ENCODE measurements at regions not wholly inside any gene's neighbourhood (a gene's known extent, or its start where the extent isn't known, plus 50 kb on each side); places are given as distances from the start of the nearest gene placed in this dataset.

DNA sequence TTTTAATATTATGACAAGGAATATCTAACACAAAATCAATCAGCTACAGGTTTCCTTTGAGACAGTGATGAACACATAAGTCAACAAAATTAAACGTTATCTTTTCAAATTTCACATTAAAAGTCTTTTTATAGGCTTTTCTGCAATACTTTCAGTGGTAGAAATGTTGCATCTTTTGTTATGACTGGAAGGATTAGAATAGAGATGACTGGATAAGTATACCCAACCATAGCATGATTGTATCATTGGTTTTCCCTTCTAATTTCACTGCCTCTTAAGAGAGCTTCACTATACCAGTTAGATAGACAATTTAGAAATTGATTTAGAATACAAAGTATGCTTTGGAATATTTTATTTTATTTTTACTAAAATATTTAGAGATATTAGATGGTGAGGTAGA is 273.9 kb downstream of the PHF14 start:
- DNase-seq (ENCODE audit: low read depth, low spot score), result no peak
- TF ChIP-seq, protein P1, sequence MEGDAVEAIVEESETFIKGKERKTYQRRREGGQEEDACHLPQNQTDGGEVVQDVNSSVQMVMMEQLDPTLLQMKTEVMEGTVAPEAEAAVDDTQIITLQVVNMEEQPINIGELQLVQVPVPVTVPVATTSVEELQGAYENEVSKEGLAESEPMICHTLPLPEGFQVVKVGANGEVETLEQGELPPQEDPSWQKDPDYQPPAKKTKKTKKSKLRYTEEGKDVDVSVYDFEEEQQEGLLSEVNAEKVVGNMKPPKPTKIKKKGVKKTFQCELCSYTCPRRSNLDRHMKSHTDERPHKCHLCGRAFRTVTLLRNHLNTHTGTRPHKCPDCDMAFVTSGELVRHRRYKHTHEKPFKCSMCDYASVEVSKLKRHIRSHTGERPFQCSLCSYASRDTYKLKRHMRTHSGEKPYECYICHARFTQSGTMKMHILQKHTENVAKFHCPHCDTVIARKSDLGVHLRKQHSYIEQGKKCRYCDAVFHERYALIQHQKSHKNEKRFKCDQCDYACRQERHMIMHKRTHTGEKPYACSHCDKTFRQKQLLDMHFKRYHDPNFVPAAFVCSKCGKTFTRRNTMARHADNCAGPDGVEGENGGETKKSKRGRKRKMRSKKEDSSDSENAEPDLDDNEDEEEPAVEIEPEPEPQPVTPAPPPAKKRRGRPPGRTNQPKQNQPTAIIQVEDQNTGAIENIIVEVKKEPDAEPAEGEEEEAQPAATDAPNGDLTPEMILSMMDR (IDR thresholded peaks at IDR 0.05; ENCODE audit: insufficient read depth, low read length, missing control alignments), result no peak
- no peak overlapping the region for H3K4me3 ChIP-seq (ENCODE audit: low read depth, low read length)
- POLR2A ChIA-PET, result no interaction called here
- CTCF ChIA-PET, result no interaction called here

DNA sequence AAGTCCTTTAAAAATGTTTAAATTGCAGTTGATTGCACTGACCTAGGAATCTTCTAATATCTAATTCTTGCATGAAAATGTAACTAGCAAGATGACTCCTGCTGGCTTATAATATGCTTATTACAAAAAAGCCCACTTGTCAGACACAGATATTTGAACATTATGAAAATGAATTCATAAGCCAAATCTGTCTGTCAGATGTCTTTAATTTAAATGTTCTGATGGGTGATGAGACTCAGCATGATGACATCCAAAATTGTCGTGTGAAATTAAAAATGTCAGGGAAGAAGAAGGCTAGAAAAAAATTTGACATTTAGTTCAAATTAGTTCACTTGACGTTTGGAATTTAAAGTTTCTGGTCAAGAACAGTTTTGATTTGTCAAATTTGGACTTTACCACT is 277.8 kb downstream of the PHF14 start:
- H3K4me3 ChIP-seq (ENCODE audit: low read depth, low read length), result no peak overlapping the region
- TF ChIP-seq, protein P1 (IDR thresholded peaks at IDR 0.05; ENCODE audit: insufficient read depth, low read length, missing control alignments), result no peak
- POLR2A ChIA-PET, result no interaction called here
- DNase-seq (ENCODE audit: low read depth, low spot score), result no peak
- CTCF ChIA-PET, result no interaction called here

DNA sequence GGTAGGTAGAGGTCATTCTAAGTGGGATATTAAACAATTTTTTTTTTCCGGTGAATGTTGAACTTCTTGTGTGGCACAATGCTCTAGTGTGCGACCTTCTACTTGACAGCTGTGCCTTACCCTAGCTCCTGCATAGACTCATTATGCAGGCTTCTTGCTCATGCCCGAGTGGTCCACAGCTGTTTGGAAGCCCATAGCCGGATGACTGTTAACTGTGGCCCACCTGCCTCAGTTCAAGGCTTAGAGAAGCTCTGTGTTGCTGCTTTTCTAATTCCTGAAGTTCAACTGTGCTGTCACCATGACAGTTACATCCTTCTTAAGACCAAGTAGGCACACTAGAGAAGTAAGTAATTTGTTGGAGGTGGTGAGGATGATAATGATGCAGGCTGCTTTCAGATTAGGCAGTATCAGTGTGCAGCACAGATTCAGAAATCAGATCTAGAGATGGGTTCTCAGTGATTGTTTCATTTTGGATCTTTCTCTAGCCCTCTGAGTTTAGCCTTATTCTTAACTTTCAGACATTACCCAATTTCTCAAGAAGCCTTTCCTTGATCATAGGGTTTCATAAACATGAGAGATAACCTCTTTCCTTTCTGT is 278.4 kb downstream of the PHF14 start:
- TF ChIP-seq, protein P1 (IDR thresholded peaks at IDR 0.05; ENCODE audit: insufficient read depth, low read length, missing control alignments), result no peak
- ChIA-PET POLR2A (no interaction called here), CTCF (no interaction called here)
- no peak for DNase-seq (ENCODE audit: low read depth, low spot score)
- H3K4me3 ChIP-seq (ENCODE audit: low read depth, low read length), result no peak overlapping the region

GRCh38 chr7:11252705-11253272 is 279.1 kb downstream of the PHF14 start:
- DNase-seq (ENCODE audit: low read depth, low spot score), result no peak
- ChIA-PET CTCF (no interaction called here), POLR2A (no interaction called here)
- no peak overlapping the region for H3K4me3 ChIP-seq (ENCODE audit: low read depth, low read length)
- TF ChIP-seq, protein P1 (IDR thresholded peaks at IDR 0.05; ENCODE audit: insufficient read depth, low read length, missing control alignments), result no peak

DNA sequence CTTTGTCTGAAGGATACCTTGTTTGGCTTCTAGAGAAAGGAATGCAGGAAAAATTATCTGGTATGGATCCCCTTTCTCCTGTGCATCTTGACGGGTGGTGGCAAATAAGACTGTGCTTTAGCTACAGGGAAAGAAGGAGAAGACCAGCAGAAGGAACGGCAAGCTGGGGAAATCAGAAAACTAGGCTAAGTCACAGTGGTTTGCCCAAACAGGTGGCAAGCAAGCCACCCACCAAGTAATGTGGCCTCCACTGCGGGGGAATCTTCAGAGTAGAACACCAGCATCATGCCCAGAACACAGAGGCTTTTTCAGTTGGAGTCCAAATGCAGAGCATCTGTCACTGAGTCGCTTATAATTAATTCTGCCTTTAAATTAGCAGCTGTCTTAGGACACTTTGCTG is 282.8 kb downstream of the PHF14 start:
- H3K4me3 ChIP-seq (ENCODE audit: low read depth, low read length), result no peak overlapping the region
- DNase-seq (ENCODE audit: low read depth, low spot score), result no peak
- TF ChIP-seq, protein P1 (IDR thresholded peaks at IDR 0.05; ENCODE audit: insufficient read depth, low read length, missing control alignments), result no peak
- CTCF ChIA-PET, result no interaction called here
- POLR2A ChIA-PET, result no interaction called here

DNA sequence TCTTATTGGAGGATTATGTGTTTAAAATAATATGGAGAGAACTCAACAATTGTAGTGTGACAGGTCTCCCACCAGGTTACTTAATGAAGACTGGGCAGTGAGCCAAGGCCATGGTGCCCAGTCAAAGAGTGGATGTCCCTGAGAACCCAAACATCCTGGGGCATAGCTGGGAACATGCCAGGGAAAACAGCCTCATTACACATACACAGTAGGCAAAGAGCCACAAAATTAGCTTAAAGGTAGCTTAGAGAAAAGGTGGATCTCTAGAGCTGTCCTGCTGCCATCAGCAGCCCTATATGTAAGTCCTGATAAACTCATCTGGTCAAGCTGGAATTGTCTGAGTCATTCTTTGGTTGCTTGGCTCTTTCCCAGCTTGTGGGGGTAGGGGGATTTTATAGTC is 287.8 kb downstream of the PHF14 start:
- no peak overlapping the region for H3K4me3 ChIP-seq (ENCODE audit: low read depth, low read length)
- CTCF ChIA-PET, result no interaction called here
- TF ChIP-seq, protein P1 (IDR thresholded peaks at IDR 0.05; ENCODE audit: insufficient read depth, low read length, missing control alignments), result no peak
- POLR2A ChIA-PET, result no interaction called here
- DNase-seq (ENCODE audit: low read depth, low spot score), result no peak

Measured in AG04449 (cell line).